ENCODE measurements at regions not wholly inside any gene's neighbourhood (a gene's known extent, or its start where the extent isn't known, plus 50 kb on each side); places are given as distances from the start of the nearest gene placed in this dataset.

- no peak for TF ChIP-seq ZNF764 (CRISPR knock-in tag; IDR thresholded peaks at IDR 0.05; ENCODE audit: low read depth)
- no peak for TF ChIP-seq ZNF639 (CRISPR knock-in tag; conservative IDR thresholded peaks at IDR 0.05 in 1 of 2, IDR thresholded peaks at IDR 0.05 in 1 of 2)
- TF ChIP-seq TRIM25 (IDR thresholded peaks at IDR 0.05; ENCODE audit: borderline replicate concordance): no peak
- TF ChIP-seq HMBOX1 (IDR thresholded peaks at IDR 0.05): no peak
Observed at GRCh38 chr5:42930934-42931333, 109.2 kb downstream of the ANXA2R start (continued).

- Histone ChIP-seq H3K4me2 (ENCODE audit: insufficient read depth, low read length) (no peak overlapping the region), H3K9me1 (ENCODE audit: control insufficient read depth, insufficient read depth, low read length) (no peaks in the 10 kb centered on the region), H3K4me3 (no peak overlapping the region), H3K4me1 (replicated peaks in 1 of 2; ENCODE audit: control insufficient read depth in 2 of 2, insufficient read depth in 2 of 2, low read length in 2 of 2) (no peaks in the 10 kb centered on the region), H3K79me2 (ENCODE audit: control insufficient read depth, insufficient read depth, low read length) (no peaks in the 10 kb centered on the region), H4K20me1 (replicated peaks; ENCODE audit: control insufficient read depth, insufficient read depth, low read length) (no peaks in the 10 kb centered on the region), H3K9ac (ENCODE audit: insufficient read depth in 1 of 2, low read depth in 2 of 2, low read length in 2 of 2) (no peak overlapping the region), H3K27me3 (ENCODE audit: control insufficient read depth in 2 of 2, insufficient read depth in 2 of 2, low read length in 2 of 2) (0 out of 5 replicates have a peak, but pooled peaks cover 0 to under 1% of the 10 kb centered on the region in 2 experiments), H2AFZ (ENCODE audit: low read depth, low read length) (no peak overlapping the region), H3K9me3 (replicated peaks; ENCODE audit: control insufficient read depth, insufficient read depth, low read depth, low read length) (peaks cover 8% of the 10 kb centered on the region; the same call in 1 of the 2 replicates), H3K36me3 (ENCODE audit: control insufficient read depth, insufficient read depth, low read length) (no peaks in the 10 kb centered on the region), H3K27ac (ENCODE audit: extremely low read depth, low read depth, low read length) (no peak overlapping the region)
- BruUV-seq (replicated peaks): no TSS peak
- POLR2A ChIA-PET: no interaction called here
- ATAC-seq (no peak), FAIRE-seq (no peak), DNase-seq (ENCODE audit: extremely low read depth in 1 of 4, low spot score in 3 of 4) (no peak)
- intact Hi-C loops (cut with micrococcal nuclease): no loop called here
- in situ Hi-C loops (cut with MboI): no loop called here
- WGBS (ENCODE audit: insufficient coverage, low coverage, missing lambda C conversion rate): 4% methylated on average over 4 of the region's 4 CpGs
- CTCF ChIA-PET (ENCODE audit: low intra/inter-chr PET ratio): no interaction called here
- no peak for TF ChIP-seq BRF1 (IDR thresholded peaks at IDR 0.05; ENCODE audit: borderline replicate concordance, extremely low read depth, insufficient read length)
- no peak for TF ChIP-seq MBD1 (CRISPR knock-in tag; IDR thresholded peaks at IDR 0.05)
- no peak for TF ChIP-seq ETV6 (IDR thresholded peaks at IDR 0.05; ENCODE audit: borderline replicate concordance in 1 of 2, low read depth in 2 of 2, low read length in 1 of 2)
- TF ChIP-seq ETV6 (CRISPR knock-in tag; IDR thresholded peaks at IDR 0.05; ENCODE audit: borderline replicate concordance): no peak
- TF ChIP-seq ZNF175 (CRISPR knock-in tag; IDR thresholded peaks at IDR 0.05; ENCODE audit: low read depth): no peak
- no peak for TF ChIP-seq ZBTB49 (CRISPR knock-in tag; IDR thresholded peaks at IDR 0.05; ENCODE audit: borderline replicate concordance)
- no peak for TF ChIP-seq HDAC2 (IDR thresholded peaks at IDR 0.05)
- TF ChIP-seq EGR1 (conservative IDR thresholded peaks at IDR 0.05): no peak
- no peak for TF ChIP-seq TCFL5 (CRISPR knock-in tag; conservative IDR thresholded peaks at IDR 0.05)
Observed at GRCh38 chr5:42929871-42930270, 110.2 kb downstream of the ANXA2R start.

All from K562 (cell line).